H9 (cell line): ENCODE measurements at regions not wholly inside any gene's neighbourhood (a gene's known extent, or its start where the extent isn't known, plus 50 kb on each side); places are given as distances from the start of the nearest gene placed in this dataset.

Experiments
- DNase-seq: peaks from one replicate; pipeline ENCODE4 v3.0.0-alpha.2; 2017
- H2AFZ ChIP-seq: one replicate; pipeline ENCODE4 v1.6.1; 2013; ENCODE audit warnings: mild to moderate bottlenecking, low read length, control low read depth, moderate library complexity
- H2AK5ac ChIP-seq: 2 replicates; pipeline ENCODE4 v1.6.1; 2013; ENCODE audit warnings: low read length, control low read depth, mixed read lengths; ENCODE audit not compliant: insufficient read length
- H2BK120ac ChIP-seq: one replicate; pipeline ENCODE4 v1.6.1; 2013; ENCODE audit warnings: low read depth, mild to moderate bottlenecking, low read length, control low read depth, inconsistent platforms; ENCODE audit not compliant: poor library complexity, severe bottlenecking
- H2BK12ac ChIP-seq: 2 replicates; pipeline ENCODE4 v1.6.1; 2013; ENCODE audit warnings: low read length, control low read depth, mixed read lengths, low read depth; ENCODE audit not compliant: insufficient read length
- H2BK15ac ChIP-seq: 2 replicates; pipeline ENCODE4 v1.6.1; 2013; ENCODE audit warnings: low read depth, low read length, control low read depth
- H2BK20ac ChIP-seq: one replicate; pipeline ENCODE4 v1.6.1; 2013; ENCODE audit warnings: low read depth, mild to moderate bottlenecking, low read length, control low read depth, inconsistent platforms; ENCODE audit not compliant: poor library complexity, severe bottlenecking
- H2BK5ac ChIP-seq: 2 replicates; pipeline ENCODE4 v1.6.1; 2013; ENCODE audit warnings: low read length, control low read depth, mixed read lengths; ENCODE audit not compliant: insufficient read length
- H3K14ac ChIP-seq: 2 replicates; pipeline ENCODE4 v1.6.1; 2013; ENCODE audit warnings: low read length, control low read depth; ENCODE audit not compliant: insufficient read depth
- H3K18ac ChIP-seq: 2 replicates; pipeline ENCODE4 v1.6.1; 2013; ENCODE audit warnings: low read depth, mild to moderate bottlenecking, mixed read lengths, low read length, control low read depth; ENCODE audit not compliant: insufficient read length
- H3K23ac ChIP-seq: 2 replicates; pipeline ENCODE4 v1.6.1; 2013; ENCODE audit warnings: low read length, control low read depth, mixed read lengths, low read depth; ENCODE audit not compliant: insufficient read length
- H3K23me2 ChIP-seq: 2 replicates; pipeline ENCODE4 v1.6.1; 2013; ENCODE audit warnings: low read depth, mild to moderate bottlenecking, mixed read lengths, low read length, control low read depth; ENCODE audit not compliant: insufficient read length, poor library complexity, severe bottlenecking
- H3K27ac ChIP-seq: 2 replicates; pipeline ENCODE4 v1.5.1; 2013; ENCODE audit warnings: low read length, control low read depth, mixed read lengths, low read depth; ENCODE audit not compliant: insufficient read length
- H3K27me3 ChIP-seq: 2 replicates; pipeline ENCODE4 v1.6.1; 2013; ENCODE audit warnings: low read length, control low read depth, inconsistent platforms; ENCODE audit not compliant: insufficient read depth
- H3K4ac ChIP-seq: 2 replicates; pipeline ENCODE4 v1.6.1; 2013; ENCODE audit warnings: low read depth, mild to moderate bottlenecking, control low read depth, inconsistent platforms, low read length, moderate library complexity
- H3K4me1 ChIP-seq: 2 replicates; pipeline ENCODE4 v1.6.1; 2013; ENCODE audit warnings: low read length, control low read depth, inconsistent platforms; ENCODE audit not compliant: insufficient read depth
- H3K4me2 ChIP-seq: 2 replicates; pipeline ENCODE4 v1.6.1; 2013; ENCODE audit warnings: low read length, control low read depth, mixed read lengths; ENCODE audit not compliant: insufficient read length, insufficient read depth
- H3K56ac ChIP-seq: 2 replicates; pipeline ENCODE4 v1.6.1; 2013; ENCODE audit warnings: low read depth, mild to moderate bottlenecking, mixed read lengths, low read length, control low read depth; ENCODE audit not compliant: insufficient read length
- H3K79me1 ChIP-seq: 2 replicates; pipeline ENCODE4 v1.6.1; 2013; ENCODE audit warnings: low read depth, mild to moderate bottlenecking, moderate library complexity, low read length, control low read depth, inconsistent platforms; ENCODE audit not compliant: insufficient read depth, poor library complexity, severe bottlenecking
- H3K79me2 ChIP-seq: 2 replicates; pipeline ENCODE4 v1.6.1; 2013; ENCODE audit warnings: low read length, control low read depth, inconsistent platforms; ENCODE audit not compliant: insufficient read depth
- H3K9ac ChIP-seq: 2 replicates; pipeline ENCODE4 v1.6.1; 2013; ENCODE audit warnings: low read length, control low read depth, mixed read lengths; ENCODE audit not compliant: insufficient read length; ENCODE audit errors: extremely low read depth
- H3K9me3 ChIP-seq: one replicate; pipeline ENCODE4 v1.6.1; 2013; ENCODE audit warnings: low read depth, low read length, inconsistent platforms; ENCODE audit not compliant: control insufficient read depth
- H3T11ph ChIP-seq: one replicate; pipeline ENCODE4 v1.6.1; 2013; ENCODE audit warnings: mild to moderate bottlenecking, low read length, control low read depth, inconsistent platforms
- H4K20me1 ChIP-seq: one replicate; pipeline ENCODE4 v1.6.1; 2013; ENCODE audit not compliant: control insufficient read depth, insufficient read length, insufficient read depth
- H4K5ac ChIP-seq: 2 replicates; pipeline ENCODE4 v1.6.1; 2013; ENCODE audit warnings: low read depth, mild to moderate bottlenecking, mixed read lengths, low read length, control low read depth; ENCODE audit not compliant: insufficient read length
- H4K8ac ChIP-seq: replicated peaks from 2 replicates; pipeline ENCODE4 v1.6.1; 2013; ENCODE audit warnings: low read length, control low read depth, mixed read lengths, low read depth; ENCODE audit not compliant: insufficient read length
- H4K91ac ChIP-seq: 2 replicates; pipeline ENCODE4 v1.6.1; 2013; ENCODE audit warnings: low read depth, mild to moderate bottlenecking, moderate library complexity, mixed read lengths, low read length, control low read depth; ENCODE audit not compliant: insufficient read length
- H3K27ac Mint-ChIP-seq, 3 experiments: 2 replicates in 2 of 3; 3 replicates in 1 of 3; pipeline ENCODE4 v1.8.0; 2020 to 2021; ENCODE audit warnings: mixed read lengths in 3 of 3, mild to moderate bottlenecking in 1 of 3, moderate library complexity in 1 of 3
- H3K27me3 Mint-ChIP-seq: 2 replicates; pipeline ENCODE4 v1.8.0; 2021; ENCODE audit warnings: low read depth, mild to moderate bottlenecking, moderate library complexity, mixed read lengths
- H3K36me3 Mint-ChIP-seq, 3 experiments: 2 replicates in 2 of 3; 3 replicates in 1 of 3; pipeline ENCODE4 v1.8.0; 2020 to 2021; ENCODE audit warnings: low read depth in 3 of 3, mixed read lengths in 3 of 3; ENCODE audit not compliant: insufficient read depth in 1 of 3
- H3K4me1 Mint-ChIP-seq, 2 experiments: 2 replicates each; pipeline ENCODE4 v1.8.0; 2020; ENCODE audit warnings: mixed read lengths in 2 of 2
- H3K4me3 Mint-ChIP-seq, 2 experiments: 2 replicates in 1 of 2; 3 replicates in 1 of 2; pipeline ENCODE4 v1.8.0; 2020 to 2021; ENCODE audit warnings: mild to moderate bottlenecking in 2 of 2, mixed read lengths in 2 of 2, moderate library complexity in 1 of 2
- H3K9me3 Mint-ChIP-seq, 2 experiments: 2 replicates in 1 of 2; 3 replicates in 1 of 2; pipeline ENCODE4 v1.8.0; 2020; ENCODE audit warnings: mild to moderate bottlenecking in 2 of 2, mixed read lengths in 2 of 2, moderate library complexity in 1 of 2
- WGBS: extraction: QIAGEN DNeasy Blood & Tissue Kit; methylation state at CpG from one replicate; pipeline ENCODE4 v1.1.7; 2013; ENCODE audit warnings: missing lambda C conversion rate, low lambda C conversion rate, mixed read lengths; ENCODE audit not compliant: insufficient read length; ENCODE audit errors: extremely low coverage; 5-methylcytosine and 5-hydroxymethylcytosine counted together
- TF ChIP-seq, protein P1 (sequence below): fragments of 200-600 bp; sonication (generic); conservative IDR thresholded peaks from 3 replicates; pipeline ENCODE4 v1.8.0; 2021; ENCODE audit warnings: antibody characterized with exemption, mild to moderate bottlenecking

GRCh38 chr3:173268781-173269180 lies 127.7 kb upstream of the SPATA16 start:
- Mint-ChIP-seq H3K4me3 (no peak overlapping the region), H3K27me3 (no peaks in the 10 kb centered on the region), H3K9me3 (peaks cover 0 to 2% of the 10 kb centered on the region in 2 experiments; a peak in 1 of 5 replicates), H3K36me3 (peaks cover 0 to 1% (median 0%) of the 10 kb centered on the region in 3 experiments; a peak in 1 of 7 replicates), H3K27ac (no peak overlapping the region), H3K4me1 (peaks cover 17 to 36% of the 10 kb centered on the region in 2 experiments)
- H4K20me1 ChIP-seq, result no peaks in the 10 kb centered on the region
- H2AK5ac ChIP-seq, result no peak overlapping the region
- H2BK5ac ChIP-seq, result no peak overlapping the region
- H3T11ph ChIP-seq, result no peak overlapping the region
- no peak overlapping the region for H4K8ac ChIP-seq
- no peak overlapping the region for H2AFZ ChIP-seq
- no peak overlapping the region for H2BK12ac ChIP-seq
- no peak overlapping the region for H2BK120ac ChIP-seq
- TF ChIP-seq, protein P1, sequence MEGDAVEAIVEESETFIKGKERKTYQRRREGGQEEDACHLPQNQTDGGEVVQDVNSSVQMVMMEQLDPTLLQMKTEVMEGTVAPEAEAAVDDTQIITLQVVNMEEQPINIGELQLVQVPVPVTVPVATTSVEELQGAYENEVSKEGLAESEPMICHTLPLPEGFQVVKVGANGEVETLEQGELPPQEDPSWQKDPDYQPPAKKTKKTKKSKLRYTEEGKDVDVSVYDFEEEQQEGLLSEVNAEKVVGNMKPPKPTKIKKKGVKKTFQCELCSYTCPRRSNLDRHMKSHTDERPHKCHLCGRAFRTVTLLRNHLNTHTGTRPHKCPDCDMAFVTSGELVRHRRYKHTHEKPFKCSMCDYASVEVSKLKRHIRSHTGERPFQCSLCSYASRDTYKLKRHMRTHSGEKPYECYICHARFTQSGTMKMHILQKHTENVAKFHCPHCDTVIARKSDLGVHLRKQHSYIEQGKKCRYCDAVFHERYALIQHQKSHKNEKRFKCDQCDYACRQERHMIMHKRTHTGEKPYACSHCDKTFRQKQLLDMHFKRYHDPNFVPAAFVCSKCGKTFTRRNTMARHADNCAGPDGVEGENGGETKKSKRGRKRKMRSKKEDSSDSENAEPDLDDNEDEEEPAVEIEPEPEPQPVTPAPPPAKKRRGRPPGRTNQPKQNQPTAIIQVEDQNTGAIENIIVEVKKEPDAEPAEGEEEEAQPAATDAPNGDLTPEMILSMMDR, result no peak
- no peaks in the 10 kb centered on the region for H3K23me2 ChIP-seq
- H4K5ac ChIP-seq, result no peak overlapping the region
- H3K27ac ChIP-seq, result no peak overlapping the region
- no peak overlapping the region for H2BK20ac ChIP-seq
- no peaks in the 10 kb centered on the region for H3K27me3 ChIP-seq
- H3K56ac ChIP-seq, result no peak overlapping the region
- H2BK15ac ChIP-seq, result no peak overlapping the region
- no peak overlapping the region for H3K18ac ChIP-seq
- no peaks in the 10 kb centered on the region for H3K9me3 ChIP-seq
- no peak overlapping the region for H3K23ac ChIP-seq
- WGBS, result no CpG with 5 or more reads among the region's 1 CpG
- H3K9ac ChIP-seq, result no peak overlapping the region
- H4K91ac ChIP-seq, result no peak overlapping the region
- no peaks in the 10 kb centered on the region for H3K4me1 ChIP-seq
- no peak overlapping the region for H3K14ac ChIP-seq
- H3K79me1 ChIP-seq, result no peaks in the 10 kb centered on the region
- DNase-seq, result no peak
- no peak overlapping the region for H3K4ac ChIP-seq
- no peak overlapping the region for H3K4me2 ChIP-seq
- no peaks in the 10 kb centered on the region for H3K79me2 ChIP-seq
